GM12874 (cell line): ENCODE measurements at regions not wholly inside any gene's neighbourhood (a gene's known extent, or its start where the extent isn't known, plus 50 kb on each side); places are given as distances from the start of the nearest gene placed in this dataset.

Experiments
- CTCF ChIP-seq: IDR thresholded peaks from 2 replicates; pipeline ENCODE4 v1.5.1; 2011; ENCODE audit warnings: low read depth, mild to moderate bottlenecking, control low read depth, low read length, moderate library complexity; ENCODE audit not compliant: insufficient read depth

GRCh38 chr7:27466703-27467102 is 196.0 kb downstream of the HIBADH start:
- no peak for TF ChIP-seq CTCF

- TF ChIP-seq CTCF: no peak
These were observed 190.6 kb downstream of the HIBADH start for GRCh38 chr7:27472043-27472442.
